Suprapubic skin (tissue), 4 donors: ENCODE measurements at regions not wholly inside any gene's neighbourhood (a gene's known extent, or its start where the extent isn't known, plus 50 kb on each side); places are given as distances from the start of the nearest gene placed in this dataset.

Experiments used
- CTCF ChIP-seq, 2 donors: fragments of 200-600 bp in 1 of 2; fragments of 450-650 bp in 1 of 2; sonication (generic) in 1 of 2; IDR thresholded peaks; one replicate each; pipeline ENCODE4 v1.5.1; 2016 to 2019; ENCODE audit warnings: antibody characterized with exemption in 2 of 2, mild to moderate bottlenecking in 1 of 2, moderate library complexity in 1 of 2
- EP300 ChIP-seq: sonication (generic); formaldehyde crosslinking; IDR thresholded peaks from one replicate; pipeline ENCODE4 v1.6.1; 2017; ENCODE audit warnings: antibody characterized with exemption
- POLR2A ChIP-seq, 2 donors: fragments of 450-650 bp; IDR thresholded peaks; one replicate each; pipeline ENCODE4 v1.6.1; 2017; ENCODE audit warnings: antibody characterized with exemption in 2 of 2, mild to moderate bottlenecking in 2 of 2, moderate library complexity in 2 of 2
- POLR2AphosphoS5 ChIP-seq, 3 donors: sonication (generic); formaldehyde crosslinking; IDR thresholded peaks; one replicate each; pipeline ENCODE4 v1.6.1; 2017; ENCODE audit warnings: antibody characterized with exemption in 3 of 3

- no peak for TF ChIP-seq CTCF (IDR thresholded peaks at IDR 0.05)
- TF ChIP-seq POLR2AphosphoS5 (IDR thresholded peaks at IDR 0.05) = no peak
- no peak for TF ChIP-seq POLR2A (IDR thresholded peaks at IDR 0.05)
- TF ChIP-seq EP300 = no peak
Measured at GRCh38 chr2:215601526-215601925, 165.7 kb upstream of the FN1 start.
